Psoas muscle (tissue), 7 donors: ENCODE measurements at regions not wholly inside any gene's neighbourhood (a gene's known extent, or its start where the extent isn't known, plus 50 kb on each side); places are given as distances from the start of the nearest gene placed in this dataset.
"Not testable (repeated sequence)": the region's sequence is repeated elsewhere in the genome, so short reads cannot be mapped to it uniquely, and the experiment has no call there.

Source experiments
- ATAC-seq, 4 donors: fragments of 200-7000 bp; cut with Tn5 transposase; one replicate each; pipeline ENCODE4 v1.9.1; 2020; ENCODE audit warnings: moderate library complexity in 3 of 4, mild to moderate bottlenecking in 2 of 4
- DNase-seq, 2 donors: peaks; one replicate each; pipeline ENCODE4 v3.0.0-alpha.2; 2020
- H3K27ac ChIP-seq: fragments of 200-600 bp; one replicate; pipeline ENCODE4 v1.8.0; 2022
- H3K27me3 ChIP-seq, 3 donors: fragments of 200-600 bp in 1 of 3; one replicate each; pipeline versions ENCODE4 v1.6.1 to v1.8.0; 2013 to 2022; ENCODE audit warnings: low read length in 2 of 3, mild to moderate bottlenecking in 2 of 3, moderate library complexity in 1 of 3; ENCODE audit not compliant: insufficient read depth in 3 of 3
- H3K36me3 ChIP-seq, 2 donors: fragments of 200-600 bp in 1 of 2; one replicate each; pipeline versions ENCODE4 v1.6.1 to v1.8.0; 2013 to 2022; ENCODE audit warnings: low read depth in 1 of 2, mild to moderate bottlenecking in 1 of 2, moderate library complexity in 1 of 2; ENCODE audit not compliant: insufficient read depth in 1 of 2
- H3K4me1 ChIP-seq: fragments of 200-600 bp; one replicate; pipeline ENCODE4 v1.8.0; 2022
- H3K4me3 ChIP-seq: fragments of 200-600 bp; one replicate; pipeline ENCODE4 v1.8.0; 2022; ENCODE audit warnings: mild to moderate bottlenecking
- H3K9me3 ChIP-seq: fragments of 200-600 bp; one replicate; pipeline ENCODE4 v1.8.0; 2022
- CTCF ChIP-seq: fragments of 200-600 bp; IDR thresholded peaks from one replicate; pipeline ENCODE4 v1.8.0; 2022; ENCODE audit warnings: antibody characterized with exemption
- WGBS, 3 donors: extraction: QIAGEN DNeasy Blood & Tissue Kit; methylation state at CpG; one replicate each; pipeline versions ENCODE4 v1.1.6 to v1.1.7; 2013; 5-methylcytosine and 5-hydroxymethylcytosine counted together
- intact Hi-C, 2 donors: fragments of 100-400 bp; cut with DNase I; formaldehyde crosslinking; loops; one replicate each; pipeline versions ENCODE4 v1.11.0 to v1.14.2; 2022
- donor health status: healthy with polysubstance abuse.
- donor health status: DM: no; HTN: no; CAD: no; lungs with moderate emphysema.
- donor health status: Bipolar disorder and iron deficiency.
- donor health status: healthy.
- donor health status: DM: yes; HTN: yes; CAD: no.
- donor health status: DM: no; HTN: no; CAD: no.
- donor health status: DM: yes; HTN: yes; CAD: no.

GRCh38 chr18:68172842-68173549 is 541.9 kb downstream of the TMX3 start:
- DNase-seq (no peak), ATAC-seq (no peak)
- TF ChIP-seq CTCF, result no peak
- no peaks in the 10 kb centered on the region for H3K4me1 ChIP-seq
- H3K9me3 ChIP-seq, result no peaks in the 10 kb centered on the region
- H3K27me3 ChIP-seq, result no peaks in the 10 kb centered on the region
- H3K36me3 ChIP-seq, result no peaks in the 10 kb centered on the region
- WGBS, 3 donors, result 73 to 77% (median 76%) methylated on average over 17 of the region's 17 CpGs
- H3K4me3 ChIP-seq, result no peak overlapping the region
- H3K27ac ChIP-seq, result no peak overlapping the region
- intact Hi-C loops, result no loop called here

GRCh38 chr18:68164909-68165308 is 550.0 kb downstream of the TMX3 start:
- Histone ChIP-seq H3K27me3 (no peaks in the 10 kb centered on the region), H3K4me3 (no peak overlapping the region), H3K27ac (no peak overlapping the region), H3K4me1 (no peaks in the 10 kb centered on the region), H3K9me3 (no peaks in the 10 kb centered on the region), H3K36me3 (no peaks in the 10 kb centered on the region)
- no peak for TF ChIP-seq CTCF
- intact Hi-C loops, result no loop called here
- ATAC-seq (no peak), DNase-seq (no peak)
- 67 to 74% (median 69%) methylated on average over 4 of the region's 4 CpGs for WGBS, 3 donors

- DNase-seq, H3K27ac ChIP-seq, H3K4me3 ChIP-seq, ATAC-seq, H3K4me1 ChIP-seq, H3K36me3 ChIP-seq, H3K27me3 ChIP-seq, H3K9me3 ChIP-seq, intact Hi-C loops: not testable (repeated sequence)
- WGBS, 3 donors, result 86 to 87% (median 86%) methylated on average over 5 of the region's 5 CpGs
Observed at GRCh38 chr18:68153821-68154220, 561.1 kb downstream of the TMX3 start.

- WGBS, 3 donors, result 71 to 75% (median 72%) methylated on average over 7 of the region's 7 CpGs
- no peak overlapping the region for H3K4me3 ChIP-seq
- no peak overlapping the region for H3K27ac ChIP-seq
- no peaks in the 10 kb centered on the region for H3K36me3 ChIP-seq
- DNase-seq (no peak), ATAC-seq (no peak)
- no peak for TF ChIP-seq CTCF
- intact Hi-C loops, result no loop called here
- H3K27me3 ChIP-seq, result no peaks in the 10 kb centered on the region
- no peaks in the 10 kb centered on the region for H3K4me1 ChIP-seq
- no peaks in the 10 kb centered on the region for H3K9me3 ChIP-seq
Observed at GRCh38 chr18:68152770-68153169, 562.1 kb downstream of the TMX3 start.

GRCh38 chr18:68150961-68151360 is 563.9 kb downstream of the TMX3 start:
- ATAC-seq, result no peak
- intact Hi-C loops, result no loop called here
- Histone ChIP-seq H3K4me3 (no peak overlapping the region), H3K27ac (no peak overlapping the region), H3K4me1 (no peaks in the 10 kb centered on the region), H3K9me3 (no peaks in the 10 kb centered on the region), H3K27me3 (no peaks in the 10 kb centered on the region), H3K36me3 (no peaks in the 10 kb centered on the region)
- no peak for DNase-seq
- WGBS, 3 donors, result 62 to 82% (median 68%) methylated on average over 2 of the region's 2 CpGs
- TF ChIP-seq CTCF, result no peak
